ENCODE measurements at regions not wholly inside any gene's neighbourhood (a gene's known extent, or its start where the extent isn't known, plus 50 kb on each side); places are given as distances from the start of the nearest gene placed in this dataset.

GRCh38 chr7:106337754-106338153 lies 53.0 kb upstream of the NAMPT start:
- H3K4me3 ChIP-seq: no peak overlapping the region
- no peaks in the 10 kb centered on the region for H3K36me3 ChIP-seq
- H3K9me3 ChIP-seq: peaks cover 10 to 48% of the 10 kb centered on the region in 2 donors
- H3K4me1 ChIP-seq: no peaks in the 10 kb centered on the region
- no peak overlapping the region for H3K27ac ChIP-seq
- no peak for TF ChIP-seq POLR2AphosphoS5 (IDR thresholded peaks at IDR 0.05)
- no peak for TF ChIP-seq POLR2A (IDR thresholded peaks at IDR 0.05)
- no peak for TF ChIP-seq CTCF (IDR thresholded peaks at IDR 0.05)
- intact Hi-C loops (cut with DNase I; ENCODE audit: low total_unique reads): no loop called here
- DNase-seq (ENCODE audit: low spot score in 2 of 2): no peak
- no peaks in the 10 kb centered on the region for H3K27me3 ChIP-seq

DNA sequence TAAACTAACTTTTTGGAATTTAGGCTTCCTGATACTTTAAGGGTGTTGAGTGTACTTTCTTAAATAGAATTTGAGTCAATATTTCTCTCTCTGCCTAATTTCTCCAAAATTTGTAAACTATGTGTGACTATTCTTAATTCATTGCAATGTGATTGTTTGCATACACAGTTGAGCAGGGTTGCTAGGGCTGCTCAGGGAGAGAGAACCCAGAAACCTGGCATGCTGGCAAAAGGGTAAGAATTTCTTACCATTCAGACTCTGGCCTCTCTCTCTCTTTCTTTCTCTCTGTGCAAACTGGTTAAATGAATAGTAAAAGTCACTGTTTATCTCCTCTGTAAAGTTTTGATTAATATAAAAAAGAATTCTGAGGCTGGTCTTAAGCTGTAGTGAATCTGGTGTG lies 51.0 kb upstream of the NAMPT start:
- no peak overlapping the region for H3K27ac ChIP-seq
- intact Hi-C loops (cut with DNase I; ENCODE audit: low total_unique reads): no loop called here
- TF ChIP-seq POLR2AphosphoS5 (IDR thresholded peaks at IDR 0.05): no peak
- no peak for TF ChIP-seq CTCF (IDR thresholded peaks at IDR 0.05)
- peaks cover 5 to 30% of the 10 kb centered on the region in 2 donors for H3K9me3 ChIP-seq
- no peak overlapping the region for H3K4me3 ChIP-seq
- no peaks in the 10 kb centered on the region for H3K4me1 ChIP-seq
- DNase-seq (ENCODE audit: low spot score in 2 of 2): no peak
- no peaks in the 10 kb centered on the region for H3K27me3 ChIP-seq
- no peaks in the 10 kb centered on the region for H3K36me3 ChIP-seq

All from breast epithelium (tissue), 4 donors.